SIG-M5 treated with dmso at 0.1 percent for 504 hours (cell line): ENCODE measurements at regions not wholly inside any gene's neighbourhood (a gene's known extent, or its start where the extent isn't known, plus 50 kb on each side); places are given as distances from the start of the nearest gene placed in this dataset.

ENCODE experiments used
- DNase-seq: peaks from one replicate; lab custom pipeline; 2025; ENCODE audit not compliant: unreplicated experiment; lab: John Stamatoyannopoulos, UW

DNA sequence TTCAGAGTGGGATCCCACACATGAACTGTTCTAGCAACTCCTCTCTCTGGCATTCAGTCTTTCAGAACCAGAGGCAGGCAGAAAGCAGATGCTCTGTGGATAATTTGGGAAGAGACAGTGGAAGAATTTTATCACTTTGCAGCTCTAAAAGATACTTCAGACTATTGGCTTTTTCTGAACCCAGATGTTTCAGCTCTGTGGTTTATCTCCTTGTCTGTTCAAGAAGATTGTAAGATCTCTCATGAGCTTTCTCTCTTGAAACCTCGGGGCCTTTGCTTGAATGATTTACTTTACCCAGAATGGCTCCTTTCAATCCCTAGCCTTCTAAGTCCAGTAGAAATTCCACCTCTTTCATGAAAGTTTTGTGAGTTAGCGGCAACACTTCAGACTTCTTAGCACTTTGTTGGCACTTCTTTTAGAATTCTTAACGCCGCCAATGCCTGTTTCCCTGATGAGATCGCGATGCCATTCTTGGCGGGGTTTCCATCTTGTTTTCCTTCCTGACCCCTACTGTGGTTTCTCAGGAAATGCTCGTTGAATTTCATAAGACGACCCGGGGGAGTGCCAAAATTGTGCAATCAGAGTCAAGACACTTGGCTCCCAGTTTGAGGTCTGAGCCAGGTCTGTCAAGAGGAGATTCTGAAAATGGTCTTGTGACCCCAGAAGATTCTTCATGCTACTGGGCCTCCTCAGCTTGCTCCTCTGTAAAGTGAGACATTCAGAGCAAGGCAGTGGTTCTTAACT lies 107.0 kb upstream of the PRICKLE1 start:
- peak; percentile 93 for DNase-seq

DNA sequence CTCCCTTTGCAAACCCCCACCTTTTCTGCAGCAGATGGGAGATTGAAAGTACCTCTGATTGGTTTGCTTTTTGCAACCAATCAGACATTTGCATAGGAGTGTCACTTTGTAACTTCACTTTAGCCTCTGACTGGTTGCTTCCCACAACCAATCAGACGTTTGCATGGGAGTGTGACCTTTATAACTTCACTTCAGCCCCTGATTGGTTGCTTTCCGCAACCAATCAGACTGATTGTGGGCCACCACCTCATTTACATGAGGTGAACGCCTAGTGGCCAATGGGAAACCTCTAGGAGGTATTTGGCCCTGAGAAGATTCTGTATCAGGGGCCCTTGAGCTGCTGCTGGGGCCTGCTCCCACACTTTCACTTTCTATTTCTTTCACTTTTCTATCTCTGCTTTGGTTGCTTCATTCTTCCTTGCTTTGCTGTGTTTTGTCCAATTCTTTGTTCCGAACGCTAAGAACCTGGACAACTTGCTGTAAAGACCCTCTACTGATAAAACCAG lies 106.0 kb upstream of the PRICKLE1 start:
- DNase-seq: peak; percentile 52

DNA sequence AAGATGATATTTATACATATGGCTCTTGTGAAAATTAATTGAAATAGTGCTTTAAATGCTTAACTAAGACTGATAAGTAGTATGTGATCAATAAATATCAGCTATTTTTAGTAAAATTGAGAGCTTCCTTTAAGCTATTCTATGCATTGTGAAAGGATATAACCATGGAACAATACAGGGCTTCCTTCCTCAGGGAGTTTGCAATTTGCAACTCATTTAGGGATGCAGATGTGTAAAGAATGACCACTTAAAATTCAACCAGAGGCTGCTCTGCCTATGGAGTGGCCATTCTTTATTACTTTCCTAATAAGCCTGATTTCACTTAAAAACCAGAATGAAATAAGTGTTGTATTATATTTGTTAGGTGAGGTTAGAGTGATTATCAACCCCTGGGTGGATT lies 103.2 kb upstream of the PRICKLE1 start:
- no peak for DNase-seq

DNA sequence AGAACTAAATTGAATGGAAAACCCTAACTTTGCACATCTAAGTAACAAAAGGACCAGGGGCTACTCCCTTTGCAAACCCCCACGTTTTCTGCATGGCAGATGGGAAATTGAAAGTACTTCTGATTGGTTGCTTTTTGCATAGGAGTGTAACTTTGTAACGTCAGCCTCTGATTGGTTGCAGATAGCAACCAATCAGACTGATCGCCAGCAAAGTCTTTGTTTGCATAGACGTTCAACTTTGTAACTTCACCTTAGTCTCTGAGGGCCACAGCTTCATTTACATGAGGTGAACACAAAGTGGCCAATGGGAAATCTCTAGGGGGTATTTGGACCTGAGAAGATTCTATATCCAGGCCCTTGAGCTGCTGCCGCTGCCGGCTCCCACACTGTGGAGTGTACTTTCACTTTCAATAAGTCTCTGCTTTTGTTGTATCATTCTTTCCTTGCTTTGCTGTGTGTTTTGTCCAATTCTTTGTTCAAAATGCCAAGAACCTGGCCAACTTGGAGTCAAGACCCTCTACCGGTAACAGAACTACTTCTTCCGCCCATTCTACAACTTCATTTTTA lies 102.5 kb upstream of the PRICKLE1 start:
- no peak for DNase-seq

DNA sequence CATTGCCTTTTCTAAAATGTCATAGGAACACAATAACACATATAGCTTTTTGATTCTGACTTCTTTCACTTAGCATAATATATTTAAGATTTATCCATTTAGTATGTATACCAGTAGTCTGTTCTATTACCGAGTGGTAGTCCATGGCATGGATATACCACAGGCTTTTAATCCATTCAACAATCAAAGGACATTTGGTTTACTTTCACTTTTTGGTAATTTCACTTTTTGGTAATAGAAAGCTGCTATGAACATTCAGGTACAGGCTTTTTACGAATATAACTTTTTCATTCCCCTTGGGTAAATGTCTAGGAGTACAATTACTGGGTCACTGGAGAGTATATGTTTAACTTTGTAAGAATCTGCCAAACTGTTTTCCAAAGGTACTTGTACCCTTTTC lies 100.7 kb upstream of the PRICKLE1 start:
- DNase-seq: no peak

DNA sequence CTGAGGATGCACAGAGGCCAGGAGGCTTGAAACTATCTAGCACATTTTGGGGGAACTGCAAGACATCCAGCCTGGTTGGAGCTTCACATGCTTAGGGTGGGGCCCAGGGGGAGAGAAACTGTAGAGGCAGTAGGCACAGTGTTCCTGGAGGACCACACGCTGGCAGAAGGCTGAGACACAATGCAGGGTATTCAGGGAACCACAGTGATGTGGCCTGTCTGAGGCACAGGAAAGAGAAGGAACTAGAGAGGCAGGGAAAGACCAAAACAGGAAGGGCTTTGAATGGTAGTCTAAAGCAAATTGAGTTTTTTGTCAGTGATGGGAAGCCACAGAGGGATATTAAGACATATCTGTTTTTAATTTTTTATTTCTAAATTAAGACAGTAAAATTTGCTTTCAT lies 100.2 kb upstream of the PRICKLE1 start:
- peak; percentile 35 for DNase-seq

DNA sequence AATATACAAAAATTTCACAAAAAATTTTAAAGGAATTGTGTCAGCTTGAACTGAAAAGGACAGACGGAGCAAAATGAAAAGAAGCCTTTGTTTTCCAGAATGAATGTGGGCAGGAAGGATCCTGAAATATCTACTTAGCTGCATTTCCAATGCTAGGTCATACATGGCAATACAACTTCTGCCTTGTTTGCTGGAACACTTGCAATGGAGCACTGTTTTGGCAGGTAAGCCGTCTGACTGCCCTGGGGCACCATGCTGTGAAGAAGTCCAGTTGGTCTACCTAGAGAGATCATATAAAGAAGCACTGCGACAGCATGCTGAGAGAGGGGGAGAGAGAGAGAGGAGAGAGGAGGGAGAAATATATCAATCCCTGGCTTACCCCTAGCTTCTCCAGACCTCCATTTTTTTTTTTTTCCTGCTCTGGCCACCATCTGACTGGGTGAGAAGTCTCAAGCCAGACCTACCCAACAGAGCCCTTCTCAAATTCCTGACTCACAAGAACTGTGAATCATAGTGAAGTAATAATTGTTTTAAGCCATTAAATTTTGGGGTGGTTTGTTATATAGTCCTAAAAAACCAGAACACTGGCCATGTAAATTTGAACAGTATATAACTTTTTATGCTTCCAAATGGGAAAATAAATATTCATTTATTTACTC lies 97.1 kb upstream of the PRICKLE1 start:
- no peak for DNase-seq

DNA sequence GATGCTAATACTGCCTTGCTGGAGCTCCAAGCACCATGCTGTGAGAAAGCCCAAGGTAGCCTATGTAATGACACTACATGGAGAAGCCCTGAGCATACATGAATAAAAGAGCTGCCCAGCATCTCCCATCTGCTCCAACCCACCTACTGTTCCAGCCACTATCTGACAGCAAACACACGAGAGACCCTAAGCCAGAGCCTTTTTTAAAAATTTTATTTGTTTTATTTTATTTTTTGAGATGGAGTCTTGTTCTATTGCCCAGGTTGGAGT lies 95.2 kb upstream of the PRICKLE1 start:
- no peak for DNase-seq

DNA sequence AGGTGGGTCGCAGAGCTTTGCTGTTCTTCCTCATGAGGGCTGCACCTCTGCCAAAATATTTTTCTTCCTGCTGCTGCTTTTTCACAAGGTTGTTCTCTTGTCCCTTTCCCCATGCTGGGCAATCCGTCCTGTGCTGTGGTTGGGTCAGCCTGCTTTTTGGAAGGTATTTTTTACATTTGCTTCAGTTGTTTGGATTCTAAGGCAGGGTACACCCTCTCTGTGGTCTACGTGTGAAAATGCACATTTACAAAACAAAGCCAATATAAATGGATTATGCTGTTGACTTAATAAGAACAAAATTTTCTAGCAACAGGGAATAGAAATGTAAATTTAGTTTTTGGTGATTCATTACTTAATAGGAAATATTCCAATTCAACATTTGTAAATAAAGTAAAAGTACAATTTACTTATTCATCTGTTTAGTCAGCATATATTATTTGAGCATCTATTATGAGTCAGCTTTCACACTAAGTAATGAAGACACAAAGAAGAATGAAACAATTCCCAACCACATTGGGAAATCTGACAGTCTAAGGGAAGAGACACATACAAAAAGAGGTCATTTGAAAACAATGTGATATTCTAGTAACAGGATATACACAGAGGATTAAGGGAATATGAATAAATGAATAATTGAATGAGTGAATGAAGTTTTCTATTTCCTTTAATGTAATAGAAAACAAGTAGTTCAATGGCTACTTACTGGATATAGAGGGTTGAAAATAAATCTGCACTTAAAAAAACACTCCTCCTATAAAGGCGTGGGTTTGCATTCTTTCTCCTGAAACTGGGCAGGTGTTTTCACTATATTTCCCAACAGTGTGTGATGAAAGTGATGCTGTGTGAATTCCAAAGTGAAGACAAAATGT lies 94.6 kb upstream of the PRICKLE1 start:
- no peak for DNase-seq

DNA sequence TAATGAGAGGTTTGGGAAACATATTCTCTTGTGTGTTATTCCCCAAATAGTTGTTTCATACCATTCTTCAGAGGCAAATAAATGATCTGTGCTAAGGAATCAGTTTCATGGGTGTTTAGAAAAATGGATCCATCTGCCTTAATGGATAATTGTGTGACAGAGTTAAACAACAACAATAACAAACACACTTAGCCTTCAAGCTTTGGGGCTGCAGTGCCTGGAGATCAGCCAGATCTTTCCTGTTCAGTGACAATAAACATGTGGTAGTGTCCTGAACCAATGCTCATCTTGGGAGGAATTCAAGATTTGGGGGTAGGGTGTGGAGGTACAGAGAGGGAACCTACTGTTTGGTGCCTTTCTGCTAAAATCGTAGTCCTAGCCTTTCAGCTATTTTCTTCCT lies 93.7 kb upstream of the PRICKLE1 start:
- no peak for DNase-seq

DNA sequence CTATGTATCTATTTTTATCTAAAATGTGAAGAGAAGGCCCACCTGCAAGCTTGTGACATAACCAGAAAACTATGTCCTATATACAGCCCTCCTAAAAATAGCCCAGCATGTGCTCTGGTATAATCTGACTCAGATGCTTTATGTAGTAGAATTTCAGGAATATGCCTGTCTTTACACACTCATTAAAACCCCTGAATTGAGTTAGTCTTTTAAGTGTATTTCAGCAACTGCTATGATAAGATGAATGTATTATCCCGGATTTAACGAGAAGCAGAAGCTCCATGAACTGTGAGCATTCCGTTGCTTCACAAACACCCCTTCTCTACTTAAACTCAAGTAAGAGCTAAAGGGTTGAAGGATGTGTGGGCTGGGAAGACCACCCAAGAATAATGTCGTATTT lies 89.9 kb upstream of the PRICKLE1 start:
- no peak for DNase-seq

DNA sequence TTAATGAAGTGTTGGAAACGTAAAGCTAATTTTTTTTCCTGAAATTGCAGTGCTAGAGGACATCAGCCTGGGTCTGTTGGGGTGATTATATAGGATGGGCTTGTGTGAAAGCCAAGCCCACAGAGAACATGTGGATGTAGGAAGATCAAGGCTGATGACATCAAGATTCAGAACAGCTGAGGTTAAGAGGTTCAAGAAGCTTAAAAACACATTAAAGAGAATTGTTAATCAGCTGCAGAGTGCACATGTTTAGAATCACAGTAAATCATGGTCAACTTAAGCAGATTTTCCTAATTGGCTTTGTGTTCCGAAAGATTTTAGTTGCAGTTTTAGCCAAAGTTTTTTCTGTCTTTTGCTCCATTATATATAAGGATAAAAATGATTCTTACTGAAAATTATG lies 87.9 kb upstream of the PRICKLE1 start:
- DNase-seq: no peak

DNA sequence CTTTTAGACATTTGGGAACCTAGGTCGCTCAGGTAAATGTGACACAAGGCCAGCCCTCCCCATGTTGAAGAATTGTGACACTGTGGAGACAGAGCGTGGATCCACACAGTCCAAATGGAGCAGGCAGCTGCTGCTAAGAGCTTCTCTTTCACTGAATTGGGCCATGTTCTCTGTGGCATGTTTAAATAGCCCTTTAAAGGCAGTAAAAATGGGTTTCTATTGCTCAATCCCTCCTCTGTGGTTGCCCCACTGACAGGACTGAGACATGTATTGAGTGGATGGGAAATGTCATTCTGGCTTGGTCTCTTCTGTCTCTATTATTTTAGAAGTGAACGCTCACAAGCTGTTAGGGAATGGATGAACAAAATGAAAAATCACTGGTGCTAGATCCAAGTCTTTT lies 84.0 kb upstream of the PRICKLE1 start:
- DNase-seq: peak; percentile 92

DNA sequence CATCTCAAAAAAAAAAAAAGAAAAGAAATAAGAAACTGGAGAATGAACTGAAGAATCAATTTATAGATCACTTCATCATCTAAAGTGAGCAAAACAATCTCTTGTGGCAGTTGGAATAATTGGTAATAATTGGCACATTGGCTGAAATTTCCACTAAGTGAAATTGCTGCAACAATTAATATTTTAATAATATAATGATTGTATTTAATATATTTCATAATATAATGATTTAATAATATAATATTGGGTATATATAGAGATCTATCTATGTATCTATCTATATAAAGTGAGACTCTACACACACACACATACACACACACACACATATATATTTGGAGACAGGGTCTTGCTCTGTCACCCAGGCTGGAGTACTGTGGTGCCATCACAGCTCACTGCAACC lies 81.2 kb upstream of the PRICKLE1 start:
- no peak for DNase-seq

DNA sequence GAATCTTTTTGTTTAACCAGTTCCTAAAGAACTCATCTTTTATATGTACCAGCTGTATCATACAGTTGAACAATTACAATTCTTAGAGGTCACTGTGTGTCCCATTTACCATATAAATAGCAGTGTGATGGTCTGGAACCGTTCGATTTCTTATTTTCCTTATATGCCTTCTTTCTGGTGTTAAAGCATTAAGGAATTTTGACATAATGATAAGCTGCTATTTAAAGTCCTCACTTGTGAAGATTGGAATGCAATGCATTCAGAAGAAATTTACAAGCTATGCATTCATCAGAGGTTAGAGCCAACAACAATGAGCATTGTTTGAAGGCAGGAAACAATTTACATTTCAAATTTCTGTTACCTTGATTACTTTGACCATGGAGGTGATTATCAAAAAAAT lies 80.0 kb upstream of the PRICKLE1 start:
- DNase-seq: no peak

DNA sequence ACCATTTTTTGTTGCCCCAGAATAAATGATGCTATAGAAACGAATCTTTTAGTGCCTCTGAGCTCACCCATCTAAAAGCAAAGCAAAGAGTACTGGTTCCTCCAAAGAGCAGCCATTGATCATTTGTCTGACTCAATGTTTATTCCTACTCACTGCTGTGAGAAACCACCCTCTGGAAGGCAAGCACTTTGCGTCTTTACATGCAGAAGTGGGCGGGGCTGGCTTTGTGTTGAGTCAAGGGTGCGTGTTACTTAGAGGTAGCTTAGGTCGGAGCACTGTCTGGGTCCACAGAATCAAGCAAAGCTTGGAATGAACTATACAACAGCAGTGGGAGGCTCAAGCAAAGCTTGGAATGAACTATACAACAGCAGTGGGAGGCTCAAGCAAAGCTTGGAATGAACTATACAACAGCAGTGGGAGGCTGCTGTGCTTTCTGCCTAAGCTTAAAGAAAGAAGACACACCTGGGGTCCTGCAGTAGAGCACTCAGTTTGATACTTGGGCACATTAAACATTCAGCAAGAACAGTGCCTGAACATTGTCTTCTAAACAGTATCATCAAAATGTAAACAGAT lies 77.2 kb upstream of the PRICKLE1 start:
- DNase-seq: no peak

DNA sequence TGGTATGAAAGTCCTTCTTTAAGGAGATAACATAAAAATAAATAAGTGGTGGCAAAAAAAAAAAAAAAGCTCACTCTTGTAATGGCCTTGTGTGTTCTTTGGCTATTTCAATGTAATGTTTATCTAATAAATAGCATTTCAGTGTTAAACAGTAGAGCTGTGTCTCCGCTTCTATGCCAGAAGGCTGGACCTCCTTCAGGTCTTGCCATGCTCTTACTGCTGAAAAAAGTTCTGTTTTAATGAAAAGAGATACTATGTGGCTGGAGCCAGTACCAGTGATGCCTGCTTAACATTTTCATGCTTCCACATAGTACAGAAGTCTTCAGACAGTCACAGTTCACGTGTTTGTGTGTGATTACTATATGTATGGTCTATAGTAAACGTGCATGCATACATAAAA lies 74.1 kb upstream of the PRICKLE1 start:
- DNase-seq: no peak

DNA sequence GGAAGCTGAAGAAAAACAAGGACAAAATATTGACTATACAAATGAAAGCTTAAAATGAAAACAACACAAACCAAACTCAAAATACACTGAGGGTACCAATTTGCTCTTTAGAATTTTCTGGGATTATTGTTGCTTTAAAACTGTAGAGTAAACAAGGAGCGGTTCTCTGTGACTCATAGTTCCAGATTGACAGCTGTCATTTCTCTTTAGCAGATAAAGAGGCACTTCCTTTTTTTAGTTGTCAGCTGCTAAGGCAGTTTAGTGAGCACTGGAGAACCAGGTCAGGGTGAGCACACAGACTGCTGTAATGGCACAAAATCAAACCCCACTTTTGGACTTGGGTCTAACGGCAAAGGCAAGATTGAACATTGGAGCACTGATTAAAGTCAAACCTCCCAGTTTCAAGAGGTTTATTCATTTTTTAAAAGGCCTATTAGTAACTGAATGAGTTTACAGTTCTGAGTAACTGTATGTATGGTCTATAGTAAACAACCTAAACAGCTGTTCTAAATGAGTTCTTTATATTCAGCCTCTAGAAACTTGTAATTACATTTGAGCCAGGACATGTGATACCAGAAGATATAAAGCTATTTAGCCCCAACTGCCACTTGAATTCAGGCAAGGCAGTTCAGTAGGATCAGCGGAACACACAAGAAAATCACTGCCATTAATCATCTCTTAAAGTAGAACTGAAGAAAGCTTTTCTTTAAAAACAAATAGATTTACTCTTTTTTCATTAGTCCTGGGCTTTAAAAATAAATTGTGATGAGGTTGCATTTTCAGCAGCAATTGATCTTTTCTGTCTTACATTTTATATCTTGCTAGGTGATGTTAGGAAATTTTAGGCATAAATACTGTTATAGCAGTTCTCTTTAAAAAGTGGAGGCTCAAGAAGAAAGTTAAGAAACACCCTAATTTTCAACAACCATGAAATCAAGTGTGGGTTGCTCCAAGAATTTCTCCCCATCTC lies 71.7 kb upstream of the PRICKLE1 start:
- no peak for DNase-seq

DNA sequence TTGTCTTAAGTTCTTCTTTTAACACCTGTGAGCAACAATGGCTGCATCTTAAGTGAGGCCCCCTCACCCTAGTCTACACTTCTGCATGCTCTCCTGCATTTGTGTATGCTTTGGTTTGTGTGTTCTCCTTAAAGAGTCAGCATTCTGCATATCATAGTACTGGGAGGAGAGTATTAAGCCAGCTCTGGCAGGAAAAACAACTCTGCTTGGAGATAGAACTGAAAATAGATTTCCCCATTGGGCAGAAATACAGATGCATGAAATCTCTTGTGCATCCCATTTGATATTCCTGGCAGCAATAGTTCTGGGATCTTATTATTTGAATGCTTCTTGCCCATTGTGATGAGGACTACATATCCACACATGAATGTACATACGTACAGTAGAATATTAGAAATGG lies 70.6 kb upstream of the PRICKLE1 start:
- DNase-seq: no peak

DNA sequence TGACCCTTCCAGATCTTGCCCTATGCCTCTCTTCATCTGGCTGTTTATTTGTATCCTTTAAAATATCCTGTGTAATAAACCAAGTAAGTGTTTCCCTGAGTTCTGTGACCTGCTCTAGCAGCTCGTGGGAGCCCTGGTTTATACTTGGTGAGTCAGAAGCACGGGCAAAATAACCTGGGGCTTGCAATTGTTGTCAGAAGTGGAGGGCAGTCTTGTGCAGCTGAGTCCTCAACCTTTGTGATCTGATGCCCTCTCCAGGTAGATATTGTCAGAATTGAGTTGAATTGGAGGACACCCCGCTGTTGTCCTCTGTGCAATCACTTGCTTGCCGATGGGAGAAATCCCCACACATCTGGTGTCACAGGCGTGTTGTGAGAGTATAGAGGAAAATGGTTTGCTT lies 62.5 kb upstream of the PRICKLE1 start:
- no peak for DNase-seq
